Vagina (tissue), 2 donors: ENCODE measurements at regions not wholly inside any gene's neighbourhood (a gene's known extent, or its start where the extent isn't known, plus 50 kb on each side); places are given as distances from the start of the nearest gene placed in this dataset.

ENCODE experiments used
- CTCF ChIP-seq, 3 experiments: fragments of 450-650 bp in 2 of 3; fragments of 200-600 bp in 1 of 3; sonication (generic) in 1 of 3; IDR thresholded peaks; one replicate each; pipeline ENCODE4 v1.5.1; 2017 to 2019; ENCODE audit warnings: antibody characterized with exemption in 3 of 3, mild to moderate bottlenecking in 2 of 3, moderate library complexity in 2 of 3
- POLR2A ChIP-seq, 2 donors: fragments of 450-650 bp; IDR thresholded peaks; one replicate each; pipeline ENCODE4 v1.6.1; 2017; ENCODE audit warnings: antibody characterized with exemption in 2 of 2, mild to moderate bottlenecking in 2 of 2, moderate library complexity in 2 of 2

- no peak for TF ChIP-seq CTCF (IDR thresholded peaks at IDR 0.05)
- TF ChIP-seq POLR2A (IDR thresholded peaks at IDR 0.05): no peak
These were observed 118.5 kb downstream of the USP22 start for GRCh38 chr17:20924306-20924705.
